GM12872 (cell line): ENCODE measurements at regions not wholly inside any gene's neighbourhood (a gene's known extent, or its start where the extent isn't known, plus 50 kb on each side); places are given as distances from the start of the nearest gene placed in this dataset.

Source experiments
- CTCF ChIP-seq: IDR thresholded peaks from 3 replicates; pipeline ENCODE4 v1.5.1; 2011; ENCODE audit warnings: low read depth, mild to moderate bottlenecking, low read length, moderate library complexity; ENCODE audit not compliant: insufficient read depth

- no peak for TF ChIP-seq CTCF
Measured at GRCh38 chr6:140586426-140587061, 1212.1 kb upstream of the CITED2 start.

GRCh38 chr6:140581601-140582000 lies 1207.2 kb upstream of the CITED2 start:
- TF ChIP-seq CTCF, result no peak

DNA sequence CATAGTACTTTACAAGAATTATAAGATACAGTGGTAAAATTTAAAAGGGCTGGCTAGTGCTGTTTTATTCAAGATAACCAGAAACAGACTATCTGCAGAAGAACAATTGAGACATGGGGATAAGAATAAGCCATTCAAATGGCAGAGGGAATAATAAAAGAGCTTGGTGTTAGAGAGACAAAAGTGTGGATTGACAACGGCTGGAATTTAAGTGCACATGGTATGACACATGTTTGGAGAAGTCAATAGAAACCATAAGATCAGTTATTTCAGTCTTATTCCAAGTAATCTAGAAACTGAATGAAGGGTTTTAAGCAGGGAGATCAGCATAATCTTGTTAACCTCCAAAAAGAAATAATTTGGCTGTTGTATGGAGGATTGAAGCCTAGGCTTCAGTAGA lies 1205.5 kb upstream of the CITED2 start:
- TF ChIP-seq CTCF, result no peak

GRCh38 chr6:140576004-140576555 lies 1201.6 kb upstream of the CITED2 start:
- no peak for TF ChIP-seq CTCF

- TF ChIP-seq CTCF, result no peak
Measured at GRCh38 chr6:140572867-140573266, 1198.4 kb upstream of the CITED2 start.

- no peak for TF ChIP-seq CTCF
Measured at GRCh38 chr6:140572129-140572528, 1197.7 kb upstream of the CITED2 start.

- TF ChIP-seq CTCF, result no peak
Measured at GRCh38 chr6:140571145-140571544, 1196.7 kb upstream of the CITED2 start.
